NCI-H146 (cell line): ENCODE measurements at regions not wholly inside any gene's neighbourhood (a gene's known extent, or its start where the extent isn't known, plus 50 kb on each side); places are given as distances from the start of the nearest gene placed in this dataset.

Source experiments
- DNase-seq: peaks from one replicate; lab custom pipeline; 2025; lab: John Stamatoyannopoulos, UW

GRCh38 chr4:181176306-181176705, 1066.9 kb upstream of the TENM3 start:
- no peak for DNase-seq

- no peak for DNase-seq
Observed at GRCh38 chr4:181181331-181181730, 1061.9 kb upstream of the TENM3 start.

DNA sequence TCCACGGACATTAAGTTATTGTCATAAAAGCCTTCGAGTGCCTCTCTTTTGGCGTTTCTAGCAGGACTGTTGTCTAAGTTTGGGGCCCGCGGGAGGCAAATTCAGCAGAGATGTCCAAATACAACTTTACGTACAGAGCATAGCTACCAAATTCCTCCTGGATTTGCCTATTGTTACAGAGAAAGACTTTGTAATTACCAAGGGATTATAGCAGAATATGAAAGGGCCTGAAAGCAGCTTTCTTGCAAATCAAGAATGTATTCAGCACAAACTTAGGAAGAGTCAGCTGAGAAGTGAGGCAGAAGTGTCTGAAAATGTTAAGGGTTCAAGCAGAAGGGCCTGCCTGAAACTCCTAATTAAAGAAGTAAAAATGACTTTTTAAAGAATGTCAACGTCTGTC, 1053.5 kb upstream of the TENM3 start:
- DNase-seq, result no peak

DNA sequence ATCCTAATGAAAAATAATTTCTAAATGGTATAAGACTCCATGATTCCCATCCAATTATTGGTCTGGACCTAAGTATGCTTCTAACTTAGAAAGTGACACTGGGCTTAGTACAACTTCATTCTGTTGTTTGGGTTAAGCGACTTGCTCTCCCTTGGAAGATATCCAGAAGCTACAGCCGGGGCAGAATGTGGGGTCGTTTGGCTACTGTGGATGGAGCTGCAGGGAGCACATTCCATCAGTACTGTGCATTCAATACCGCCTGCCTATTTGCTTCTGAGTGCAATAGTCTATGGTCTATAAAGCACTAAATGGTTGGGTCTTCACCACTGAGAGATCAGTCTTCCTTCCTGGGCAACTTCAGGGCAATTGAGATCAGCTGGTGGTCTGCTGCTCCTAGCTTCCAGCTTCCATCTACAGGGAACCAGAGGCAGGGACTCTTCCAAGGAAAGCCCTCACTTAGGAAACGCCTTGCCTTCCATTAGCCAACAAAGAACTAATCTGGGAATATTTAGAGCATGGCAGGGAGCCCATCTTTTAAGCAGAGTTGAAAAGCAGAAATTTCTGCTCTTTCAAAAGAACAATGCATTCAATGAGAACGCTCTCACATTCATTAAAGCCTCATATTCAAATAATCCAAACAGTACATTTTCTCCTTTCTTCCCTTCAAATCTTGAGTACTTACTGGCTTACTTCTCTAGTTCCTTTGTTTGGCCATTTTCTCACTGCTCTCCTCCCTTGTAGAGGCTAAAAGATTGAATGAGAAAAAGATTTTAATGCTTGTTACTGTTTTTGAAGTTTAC, 1049.9 kb upstream of the TENM3 start:
- DNase-seq, result no peak

- no peak for DNase-seq
Observed at GRCh38 chr4:181194096-181194495, 1049.1 kb upstream of the TENM3 start.

DNA sequence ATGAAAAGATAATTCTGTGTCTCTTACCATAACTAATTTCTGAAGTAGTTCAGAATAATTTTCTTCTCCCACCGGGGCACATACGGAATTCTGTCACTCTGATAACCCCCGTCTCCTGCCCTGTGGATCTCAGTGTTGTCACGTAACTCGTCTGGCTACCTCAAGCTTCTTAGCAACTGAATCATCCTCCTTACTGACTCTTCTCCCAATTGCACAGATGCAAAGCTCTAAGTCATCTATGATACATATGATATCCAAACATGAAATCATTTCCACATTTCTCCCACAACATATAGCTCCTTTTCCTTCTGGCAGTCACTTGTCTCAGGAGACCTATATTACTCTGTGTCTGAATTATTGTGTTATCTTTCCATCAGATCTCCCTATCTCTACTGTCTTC, 1043.1 kb upstream of the TENM3 start:
- DNase-seq, result no peak

DNA sequence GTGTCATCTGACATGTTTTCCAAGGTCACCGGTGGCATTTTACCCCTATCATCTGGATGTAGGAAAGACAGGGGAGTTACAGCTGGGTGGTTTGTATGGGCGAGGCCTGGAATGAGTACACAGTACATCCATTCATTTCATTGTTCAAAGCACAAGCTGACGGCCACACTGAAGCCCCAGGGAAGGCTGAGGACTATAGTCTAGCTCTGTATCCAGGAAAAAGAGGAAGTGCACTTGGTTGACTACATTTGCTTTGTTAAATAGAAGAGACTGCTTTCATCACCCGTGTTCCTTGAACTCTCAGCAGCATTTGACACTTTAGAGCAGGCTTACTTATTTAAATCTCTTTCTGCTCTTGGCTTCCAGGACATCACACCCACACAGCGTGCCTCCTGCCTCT, 1041.0 kb upstream of the TENM3 start:
- peak; percentile 76 for DNase-seq

DNA sequence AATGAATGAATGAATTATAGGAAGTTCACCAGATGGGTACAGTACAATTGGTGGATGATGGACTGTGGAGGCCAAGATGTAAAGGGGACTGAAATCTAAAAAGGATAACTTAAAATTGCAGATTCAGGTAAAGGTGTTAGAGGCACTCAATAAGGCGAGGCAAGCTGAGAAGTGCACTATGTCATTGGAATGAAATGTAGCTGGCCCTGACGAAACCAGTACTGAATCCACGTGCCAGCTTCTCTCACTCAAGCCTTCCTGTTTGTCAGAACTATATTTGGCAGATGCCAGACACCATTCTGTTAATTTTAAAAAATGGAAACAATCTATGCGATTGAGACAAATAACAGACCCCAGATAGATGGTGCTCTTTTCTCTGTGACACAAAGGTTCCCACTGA, 1039.1 kb upstream of the TENM3 start:
- DNase-seq, result no peak

GRCh38 chr4:181213551-181213950, 1029.7 kb upstream of the TENM3 start:
- DNase-seq, result no peak

GRCh38 chr4:181216501-181216900, 1026.7 kb upstream of the TENM3 start:
- no peak for DNase-seq

- no peak for DNase-seq
Observed at GRCh38 chr4:181219783-181220416, 1023.3 kb upstream of the TENM3 start.

GRCh38 chr4:181224852-181225251, 1018.4 kb upstream of the TENM3 start:
- no peak for DNase-seq

GRCh38 chr4:181225616-181226261, 1017.5 kb upstream of the TENM3 start:
- DNase-seq, result peak; percentile 75

GRCh38 chr4:181234951-181235680, 1008.1 kb upstream of the TENM3 start:
- peak; percentile 76 for DNase-seq

- DNase-seq, result no peak
Observed at GRCh38 chr4:181245326-181245725, 997.9 kb upstream of the TENM3 start.

- no peak for DNase-seq
Observed at GRCh38 chr4:181249031-181249430, 994.2 kb upstream of the TENM3 start.

DNA sequence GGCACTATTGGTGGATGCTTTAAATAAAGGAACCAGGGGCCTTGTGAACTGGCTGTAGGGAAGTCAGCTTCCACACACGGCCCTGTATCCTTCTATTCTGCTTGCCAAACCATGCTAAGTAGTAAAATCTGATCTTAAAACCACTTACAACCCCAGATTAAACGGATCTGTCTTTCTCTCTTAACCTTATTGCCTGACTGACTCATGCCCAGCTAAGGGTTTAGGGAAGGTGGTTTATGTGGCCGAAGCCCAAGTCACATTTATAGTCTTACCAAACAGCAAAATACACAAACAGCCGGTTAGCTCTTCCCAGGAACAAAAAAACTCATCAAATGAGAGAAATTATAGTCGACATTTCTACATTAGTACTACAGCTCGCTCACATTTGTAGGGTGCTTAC, 988.4 kb upstream of the TENM3 start:
- DNase-seq, result no peak

DNA sequence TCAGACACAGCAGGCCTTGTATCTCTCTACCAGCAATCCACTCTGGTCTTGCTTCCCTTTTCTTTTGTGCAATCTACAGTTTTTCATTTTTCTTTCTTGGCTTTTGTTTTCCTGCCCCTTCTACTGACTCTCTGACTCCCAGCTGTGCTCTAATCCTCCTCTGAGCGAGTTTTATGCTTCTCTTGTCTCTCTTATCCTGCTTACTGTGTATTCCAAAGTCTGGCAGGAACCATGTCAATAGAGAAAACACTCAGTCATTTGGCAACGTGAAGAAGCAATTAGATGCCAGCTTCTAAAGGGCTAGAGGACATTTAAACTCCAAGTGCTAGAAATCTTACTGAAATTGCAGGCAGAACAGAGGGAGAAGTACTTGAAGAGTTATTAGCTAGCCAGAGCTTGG, 984.6 kb upstream of the TENM3 start:
- DNase-seq, result peak; percentile 46

GRCh38 chr4:181259081-181259709, 984.0 kb upstream of the TENM3 start:
- peak; percentile 88 for DNase-seq

DNA sequence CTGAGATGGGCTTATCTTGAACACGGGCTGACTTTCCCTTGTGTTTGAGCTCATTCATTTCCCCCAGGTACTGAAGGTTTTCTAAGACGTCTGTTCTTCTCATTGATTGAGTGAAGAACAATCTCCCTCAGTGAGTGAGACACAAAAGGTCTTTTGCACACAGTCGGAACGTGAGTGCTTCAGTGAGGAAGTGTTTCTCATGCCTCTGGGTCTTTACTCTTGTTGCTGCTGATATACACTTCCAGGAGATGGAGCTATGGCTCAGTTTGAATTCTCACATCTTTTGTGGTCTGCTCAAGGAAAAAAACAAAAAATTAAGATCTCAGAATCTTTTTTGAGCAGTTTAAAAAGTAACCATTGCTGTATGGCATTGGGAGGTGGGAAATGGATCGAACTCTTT, 981.9 kb upstream of the TENM3 start:
- peak; percentile 73 for DNase-seq

DNA sequence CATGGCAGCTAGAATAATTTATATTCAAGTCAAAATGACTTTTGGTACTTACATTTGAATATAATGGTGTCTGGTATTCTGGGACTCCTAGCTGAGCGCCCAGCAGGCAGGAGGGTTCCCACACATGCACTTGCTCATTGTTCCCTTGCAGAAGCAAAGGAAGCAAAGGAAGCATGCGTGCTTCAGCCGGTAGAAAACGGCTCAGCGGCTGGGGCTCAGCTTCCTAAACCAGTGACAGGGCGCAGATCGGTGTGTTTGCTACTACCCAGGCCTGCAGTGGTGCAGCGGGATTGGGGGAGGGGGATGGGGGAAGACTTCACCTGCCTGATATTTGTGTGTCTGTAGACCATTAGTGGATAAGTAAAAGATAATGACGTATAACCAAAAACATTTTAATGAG, 978.3 kb upstream of the TENM3 start:
- DNase-seq, result peak; percentile 94

GRCh38 chr4:181265370-181265769, 977.8 kb upstream of the TENM3 start:
- peak; percentile 50 for DNase-seq
